Mucosa of descending colon (tissue), 3 donors: ENCODE measurements at regions not wholly inside any gene's neighbourhood (a gene's known extent, or its start where the extent isn't known, plus 50 kb on each side); places are given as distances from the start of the nearest gene placed in this dataset.

Experiments
- ATAC-seq: fragments of 200-7000 bp; cut with Tn5 transposase; one replicate; pipeline ENCODE4 v1.9.1; 2020; ENCODE audit warnings: mild to moderate bottlenecking, moderate library complexity
- DNase-seq, 3 donors: peaks; one replicate each; pipeline ENCODE4 v3.0.0-alpha.2; 2020
- H3K36me3 ChIP-seq: fragments of 200-600 bp; one replicate; pipeline ENCODE4 v1.8.0; 2021; ENCODE audit warnings: low read depth, mild to moderate bottlenecking
- H3K4me1 ChIP-seq: fragments of 200-600 bp; one replicate; pipeline ENCODE4 v1.8.0; 2021; ENCODE audit warnings: low read depth, mild to moderate bottlenecking
- H3K4me3 ChIP-seq: fragments of 200-600 bp; one replicate; pipeline ENCODE4 v1.8.0; 2021; ENCODE audit warnings: mild to moderate bottlenecking
- H3K9me3 ChIP-seq: fragments of 200-600 bp; one replicate; pipeline ENCODE4 v1.8.0; 2021; ENCODE audit warnings: mild to moderate bottlenecking
- intact Hi-C, 2 donors: fragments of 100-400 bp; cut with DNase I in 1 of 2; cut with micrococcal nuclease in 1 of 2; formaldehyde crosslinking; loops; one replicate each; pipeline versions ENCODE4 v1.11.0 to v1.11.1; 2022; cut with DNase I, micrococcal nuclease
- TF ChIP-seq, protein P1 (sequence below): fragments of 200-600 bp; IDR thresholded peaks from one replicate; pipeline ENCODE4 v1.8.0; 2022; ENCODE audit warnings: antibody characterized with exemption, mild to moderate bottlenecking
- donor health status: DM: no; HTN: no; CAD: no; lungs with moderate emphysema.
- donor health status: DM: no; HTN: no; CAD: no.
- donor health status: DM: no; HTN: yes; CAD: no.

DNA sequence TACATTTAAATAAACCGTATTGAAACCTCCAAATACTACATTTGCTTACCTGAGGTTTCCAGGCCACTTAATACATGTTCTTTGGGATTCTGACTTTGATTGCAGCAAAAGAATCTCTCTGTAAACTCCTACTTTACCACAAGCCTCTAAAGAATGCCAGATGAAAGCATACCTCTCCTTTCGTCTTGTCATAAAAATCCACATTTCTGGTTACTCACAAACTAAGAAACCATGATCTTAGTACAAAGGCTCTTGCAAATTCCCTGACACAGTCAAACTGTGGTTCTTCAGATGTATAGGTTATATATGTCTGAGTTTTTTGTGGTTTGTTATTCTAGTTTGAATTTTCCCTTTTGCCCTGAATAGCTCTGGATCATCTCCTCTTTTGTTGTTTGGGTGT, 188.4 kb downstream of the RAP2B start:
- ATAC-seq (no peak), DNase-seq (no peak)
- H3K9me3 ChIP-seq = no peaks in the 10 kb centered on the region
- intact Hi-C loops = no loop called here
- H3K4me3 ChIP-seq = no peak overlapping the region
- H3K36me3 ChIP-seq = no peaks in the 10 kb centered on the region
- TF ChIP-seq, protein P1, sequence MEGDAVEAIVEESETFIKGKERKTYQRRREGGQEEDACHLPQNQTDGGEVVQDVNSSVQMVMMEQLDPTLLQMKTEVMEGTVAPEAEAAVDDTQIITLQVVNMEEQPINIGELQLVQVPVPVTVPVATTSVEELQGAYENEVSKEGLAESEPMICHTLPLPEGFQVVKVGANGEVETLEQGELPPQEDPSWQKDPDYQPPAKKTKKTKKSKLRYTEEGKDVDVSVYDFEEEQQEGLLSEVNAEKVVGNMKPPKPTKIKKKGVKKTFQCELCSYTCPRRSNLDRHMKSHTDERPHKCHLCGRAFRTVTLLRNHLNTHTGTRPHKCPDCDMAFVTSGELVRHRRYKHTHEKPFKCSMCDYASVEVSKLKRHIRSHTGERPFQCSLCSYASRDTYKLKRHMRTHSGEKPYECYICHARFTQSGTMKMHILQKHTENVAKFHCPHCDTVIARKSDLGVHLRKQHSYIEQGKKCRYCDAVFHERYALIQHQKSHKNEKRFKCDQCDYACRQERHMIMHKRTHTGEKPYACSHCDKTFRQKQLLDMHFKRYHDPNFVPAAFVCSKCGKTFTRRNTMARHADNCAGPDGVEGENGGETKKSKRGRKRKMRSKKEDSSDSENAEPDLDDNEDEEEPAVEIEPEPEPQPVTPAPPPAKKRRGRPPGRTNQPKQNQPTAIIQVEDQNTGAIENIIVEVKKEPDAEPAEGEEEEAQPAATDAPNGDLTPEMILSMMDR = no peak
- no peaks in the 10 kb centered on the region for H3K4me1 ChIP-seq

DNA sequence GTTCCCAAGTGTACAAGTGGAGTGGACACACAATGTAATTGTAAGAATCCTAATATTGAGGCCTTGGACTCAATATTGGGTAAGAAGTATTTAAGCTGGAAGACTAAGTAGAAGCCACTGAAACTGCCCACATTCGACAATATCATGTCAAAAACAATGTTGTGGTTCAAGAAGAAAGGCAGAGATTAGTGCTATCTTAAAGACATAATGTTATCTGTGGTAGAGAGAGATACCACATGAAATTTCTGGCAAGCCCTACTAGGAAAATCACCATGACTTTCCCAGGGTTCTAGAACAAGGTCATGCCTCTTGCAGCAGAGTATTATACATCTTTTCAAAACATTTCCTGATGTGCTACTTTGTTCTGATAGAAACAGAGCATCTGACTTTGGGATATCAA, 192.6 kb downstream of the RAP2B start:
- intact Hi-C loops = no loop called here
- no peak for ATAC-seq

DNA sequence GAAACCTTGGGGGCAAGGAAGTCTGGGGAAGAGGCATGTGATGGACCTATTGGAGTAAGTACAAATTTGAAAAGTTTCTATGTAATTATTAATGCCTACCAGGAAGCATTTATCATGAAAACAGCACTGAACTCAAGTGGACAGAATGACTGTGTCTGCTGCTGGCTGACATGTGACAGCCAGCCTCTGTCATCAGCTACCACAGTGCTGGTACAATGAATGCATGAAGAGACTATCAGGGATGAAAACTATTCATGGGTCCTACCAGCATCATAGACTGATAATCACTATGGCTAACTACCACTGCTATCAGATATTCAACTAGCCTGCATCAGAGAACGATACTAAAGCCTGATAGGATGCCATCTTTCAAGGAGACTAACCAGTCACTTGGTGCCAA, 193.5 kb downstream of the RAP2B start:
- intact Hi-C loops = no loop called here
- no peak for ATAC-seq
- TF ChIP-seq, protein P1 = no peak
- H3K36me3 ChIP-seq = no peaks in the 10 kb centered on the region
- H3K4me3 ChIP-seq = no peak overlapping the region
- no peaks in the 10 kb centered on the region for H3K9me3 ChIP-seq
- H3K4me1 ChIP-seq = no peaks in the 10 kb centered on the region
- DNase-seq = no peak

More for the DNA sequence above, 192.6 kb downstream of the RAP2B start:
- TF ChIP-seq, protein P1 = no peak
- no peak for DNase-seq
- Histone ChIP-seq H3K4me3 (no peak overlapping the region), H3K36me3 (no peaks in the 10 kb centered on the region), H3K9me3 (no peaks in the 10 kb centered on the region), H3K4me1 (no peaks in the 10 kb centered on the region)

DNA sequence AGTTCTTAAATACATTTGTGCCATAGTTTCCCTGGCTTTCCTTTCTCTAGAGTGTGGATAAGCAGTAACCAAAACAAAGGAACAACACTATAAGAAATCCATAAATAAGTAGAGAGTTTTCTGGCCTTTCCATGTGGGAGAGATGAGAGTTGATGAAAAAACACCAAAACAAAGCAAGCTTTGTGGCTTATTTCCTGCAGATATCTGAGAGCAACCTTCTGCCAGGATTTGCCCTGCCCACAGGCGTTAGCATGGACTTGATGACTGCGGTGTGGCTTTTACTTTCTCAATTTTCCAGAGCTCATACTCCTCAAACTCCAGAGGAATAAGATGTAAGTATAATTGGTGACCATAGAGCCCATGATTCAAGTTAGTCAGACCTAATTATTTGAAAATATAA, 194.9 kb downstream of the RAP2B start:
- intact Hi-C loops = no loop called here

DNA sequence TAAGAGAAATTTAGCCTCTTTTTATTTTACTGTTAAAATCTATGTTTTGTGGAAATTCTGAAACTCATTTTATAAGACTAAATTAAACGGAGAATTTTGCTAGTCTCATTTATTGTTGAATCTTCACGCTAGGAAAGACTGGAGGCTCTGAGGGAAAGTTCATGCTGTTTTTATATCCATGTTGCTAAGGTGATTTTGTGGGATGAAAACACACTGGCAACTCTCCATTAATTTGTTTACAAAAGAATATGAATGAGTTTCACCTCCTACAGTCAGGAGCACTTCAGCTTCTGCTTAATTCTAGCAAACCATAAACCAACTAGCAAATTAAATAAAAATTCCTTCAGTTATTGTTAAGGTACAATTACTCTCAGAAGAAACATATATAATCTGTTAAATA, 195.4 kb downstream of the RAP2B start:
- intact Hi-C loops = no loop called here
- H3K9me3 ChIP-seq = no peaks in the 10 kb centered on the region
- no peaks in the 10 kb centered on the region for H3K36me3 ChIP-seq
- ATAC-seq (no peak), DNase-seq (no peak)
- H3K4me3 ChIP-seq = no peak overlapping the region
- TF ChIP-seq, protein P1 = no peak
- H3K4me1 ChIP-seq = no peaks in the 10 kb centered on the region

More for the DNA sequence above, 194.9 kb downstream of the RAP2B start:
- no peak for DNase-seq
- no peak for ATAC-seq
- Histone ChIP-seq H3K4me1 (no peaks in the 10 kb centered on the region), H3K4me3 (no peak overlapping the region), H3K36me3 (no peaks in the 10 kb centered on the region), H3K9me3 (no peaks in the 10 kb centered on the region)
- TF ChIP-seq, protein P1 = no peak
